ENCODE measurements at regions not wholly inside any gene's neighbourhood (a gene's known extent, or its start where the extent isn't known, plus 50 kb on each side); places are given as distances from the start of the nearest gene placed in this dataset.

GRCh38 chr12:16475521-16475920 is 128.1 kb downstream of the MGST1 start:
- no peak for TF ChIP-seq ZNF350 (tag by site-specific recombination; IDR thresholded peaks at IDR 0.05)
- no peak for TF ChIP-seq CTCF (tag by site-specific recombination; IDR thresholded peaks at IDR 0.05)
- TF ChIP-seq ZNF121 (tag by site-specific recombination; IDR thresholded peaks at IDR 0.05), result no peak
- TF ChIP-seq ZNF768 (tag by site-specific recombination; IDR thresholded peaks at IDR 0.05), result no peak
- no peak for TF ChIP-seq ZNF292 (tag by site-specific recombination; IDR thresholded peaks at IDR 0.05; ENCODE audit: borderline replicate concordance, low read depth)
